ENCODE measurements at regions not wholly inside any gene's neighbourhood (a gene's known extent, or its start where the extent isn't known, plus 50 kb on each side); places are given as distances from the start of the nearest gene placed in this dataset.

DNA sequence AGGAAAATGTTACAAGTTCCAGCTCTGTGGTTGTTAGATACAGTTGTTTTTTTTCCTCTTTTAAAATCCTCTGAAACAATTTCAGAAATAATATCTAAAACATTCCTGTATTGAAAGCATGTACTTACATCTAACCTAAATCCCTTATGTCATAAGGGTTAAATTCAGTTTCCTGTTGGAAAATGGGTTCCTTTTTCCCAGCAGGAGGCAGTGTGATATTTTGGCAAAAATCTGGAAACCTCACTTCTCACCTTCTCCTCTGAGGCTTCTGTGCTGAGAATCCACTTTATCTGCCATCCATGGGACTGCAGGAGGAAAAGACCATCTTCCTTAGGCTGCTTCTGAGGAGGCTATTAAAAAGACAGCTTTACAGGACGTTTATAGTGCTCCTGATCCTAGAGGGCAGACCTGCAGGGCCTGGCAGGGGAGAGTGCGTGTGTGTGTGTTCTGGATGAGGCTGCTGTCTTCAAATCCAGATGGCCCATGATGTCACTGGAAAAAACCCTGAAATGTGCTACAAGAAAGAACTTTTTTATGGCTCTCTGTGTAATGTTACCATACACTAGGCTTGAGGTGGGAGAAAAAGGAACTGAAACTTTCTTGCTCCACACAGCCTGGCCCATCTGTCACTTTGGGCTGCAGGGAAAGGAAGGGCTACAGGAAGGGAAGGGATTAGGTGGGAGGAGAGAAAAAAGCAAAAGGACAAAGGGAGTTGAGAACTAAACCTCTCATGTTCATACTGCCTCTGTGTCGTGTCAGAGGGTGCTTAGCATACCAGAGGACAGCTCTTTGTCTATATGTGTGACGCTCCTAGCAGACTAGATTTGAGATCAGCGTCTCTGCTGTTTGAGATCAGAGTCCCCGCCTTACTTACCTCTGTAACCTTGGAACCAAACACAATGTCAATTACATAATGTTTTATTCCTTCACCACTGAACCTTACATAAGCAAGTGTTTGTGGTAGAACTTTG is 379.2 kb upstream of the SPAG17 start:
- no peaks in the 10 kb centered on the region for H4K20me1 ChIP-seq (ENCODE audit: insufficient read depth, low read length)
- H3K9me3 ChIP-seq (ENCODE audit: insufficient read depth, low read length, severe bottlenecking): no peaks in the 10 kb centered on the region
- peaks cover 3% of the 10 kb centered on the region for H3K27me3 ChIP-seq (ENCODE audit: insufficient read depth, low read length, poor library complexity)
- no peak overlapping the region for H3K9ac ChIP-seq (ENCODE audit: low read depth, low read length)
- no peak overlapping the region for H3K4me2 ChIP-seq (ENCODE audit: insufficient read depth, low read length)
- TF ChIP-seq, protein P1, sequence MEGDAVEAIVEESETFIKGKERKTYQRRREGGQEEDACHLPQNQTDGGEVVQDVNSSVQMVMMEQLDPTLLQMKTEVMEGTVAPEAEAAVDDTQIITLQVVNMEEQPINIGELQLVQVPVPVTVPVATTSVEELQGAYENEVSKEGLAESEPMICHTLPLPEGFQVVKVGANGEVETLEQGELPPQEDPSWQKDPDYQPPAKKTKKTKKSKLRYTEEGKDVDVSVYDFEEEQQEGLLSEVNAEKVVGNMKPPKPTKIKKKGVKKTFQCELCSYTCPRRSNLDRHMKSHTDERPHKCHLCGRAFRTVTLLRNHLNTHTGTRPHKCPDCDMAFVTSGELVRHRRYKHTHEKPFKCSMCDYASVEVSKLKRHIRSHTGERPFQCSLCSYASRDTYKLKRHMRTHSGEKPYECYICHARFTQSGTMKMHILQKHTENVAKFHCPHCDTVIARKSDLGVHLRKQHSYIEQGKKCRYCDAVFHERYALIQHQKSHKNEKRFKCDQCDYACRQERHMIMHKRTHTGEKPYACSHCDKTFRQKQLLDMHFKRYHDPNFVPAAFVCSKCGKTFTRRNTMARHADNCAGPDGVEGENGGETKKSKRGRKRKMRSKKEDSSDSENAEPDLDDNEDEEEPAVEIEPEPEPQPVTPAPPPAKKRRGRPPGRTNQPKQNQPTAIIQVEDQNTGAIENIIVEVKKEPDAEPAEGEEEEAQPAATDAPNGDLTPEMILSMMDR (IDR thresholded peaks at IDR 0.05; ENCODE audit: borderline replicate concordance, extremely low read depth, low read length, poor library complexity, severe bottlenecking): no peak
- no peak for TF ChIP-seq EZH2 (IDR thresholded peaks at IDR 0.05; ENCODE audit: borderline replicate concordance, low read depth, low read length, severe bottlenecking)
- H3K4me3 ChIP-seq (ENCODE audit: low read depth in 1 of 2, low read length in 2 of 2): no peak overlapping the region
- H3K27ac ChIP-seq (ENCODE audit: low read length): no peak overlapping the region
- no peaks in the 10 kb centered on the region for H3K4me1 ChIP-seq (ENCODE audit: insufficient read depth, low read length)
- H3K79me2 ChIP-seq (ENCODE audit: insufficient read depth, low read length): no peaks in the 10 kb centered on the region
- DNase-seq: no peak
- ATAC-seq (ENCODE audit: insufficient read depth, low read depth): no peak
- H3K36me3 ChIP-seq (ENCODE audit: insufficient read depth, low read length): no peaks in the 10 kb centered on the region
- no peak overlapping the region for H2AFZ ChIP-seq (ENCODE audit: low read depth, low read length)

DNA sequence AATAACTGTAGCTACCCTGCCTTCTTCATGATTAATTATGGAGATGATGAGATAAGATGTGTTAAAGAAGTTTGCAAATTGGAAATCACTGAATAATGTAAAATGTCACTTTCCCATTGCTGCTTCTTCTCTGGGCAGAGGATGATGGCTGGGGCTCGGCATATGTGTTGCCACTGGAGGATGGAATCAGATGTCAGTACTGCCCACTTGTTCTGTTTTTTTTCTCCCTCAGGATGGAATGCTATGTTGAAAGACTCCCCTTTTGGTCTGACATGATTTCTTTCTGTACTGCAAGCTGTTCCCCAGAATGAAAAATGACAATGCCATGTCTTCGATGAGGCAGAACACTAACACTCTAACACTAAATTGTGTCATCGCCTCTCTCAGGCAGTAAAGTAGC is 373.9 kb upstream of the SPAG17 start:
- ATAC-seq (ENCODE audit: insufficient read depth, low read depth): no peak
- Histone ChIP-seq H3K4me2 (ENCODE audit: insufficient read depth, low read length) (no peak overlapping the region), H3K27me3 (ENCODE audit: insufficient read depth, low read length, poor library complexity) (peaks cover 3% of the 10 kb centered on the region), H3K4me3 (ENCODE audit: low read depth in 1 of 2, low read length in 2 of 2) (no peak overlapping the region), H3K9ac (ENCODE audit: low read depth, low read length) (no peak overlapping the region), H4K20me1 (ENCODE audit: insufficient read depth, low read length) (no peaks in the 10 kb centered on the region), H3K36me3 (ENCODE audit: insufficient read depth, low read length) (no peaks in the 10 kb centered on the region), H3K9me3 (ENCODE audit: insufficient read depth, low read length, severe bottlenecking) (no peaks in the 10 kb centered on the region), H3K4me1 (ENCODE audit: insufficient read depth, low read length) (no peaks in the 10 kb centered on the region), H2AFZ (ENCODE audit: low read depth, low read length) (no peak overlapping the region), H3K27ac (ENCODE audit: low read length) (no peak overlapping the region), H3K79me2 (ENCODE audit: insufficient read depth, low read length) (no peaks in the 10 kb centered on the region)
- DNase-seq: no peak
- TF ChIP-seq EZH2 (IDR thresholded peaks at IDR 0.05; ENCODE audit: borderline replicate concordance, low read depth, low read length, severe bottlenecking): no peak
- TF ChIP-seq, protein P1 (IDR thresholded peaks at IDR 0.05; ENCODE audit: borderline replicate concordance, extremely low read depth, low read length, poor library complexity, severe bottlenecking): no peak

DNA sequence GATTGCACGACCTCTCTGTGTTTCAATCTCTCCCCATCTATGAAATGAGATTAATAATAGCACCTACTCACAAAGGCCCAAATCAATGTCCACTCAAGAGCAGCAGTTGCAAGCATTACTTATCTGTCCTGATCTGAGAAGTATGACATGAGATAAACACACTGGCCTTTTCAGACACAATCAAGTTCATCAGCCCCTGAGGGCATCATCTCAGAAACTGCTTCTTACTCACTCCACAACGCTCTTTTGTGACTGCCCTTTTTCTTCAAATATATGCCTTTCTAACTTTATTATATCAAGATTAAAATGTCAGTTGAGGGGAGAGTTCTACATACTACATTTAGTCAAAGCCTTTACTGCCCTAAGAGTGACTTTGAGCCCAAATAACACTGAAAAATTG is 371.9 kb upstream of the SPAG17 start:
- Histone ChIP-seq H3K4me1 (ENCODE audit: insufficient read depth, low read length) (no peaks in the 10 kb centered on the region), H3K9ac (ENCODE audit: low read depth, low read length) (no peak overlapping the region), H3K36me3 (ENCODE audit: insufficient read depth, low read length) (no peaks in the 10 kb centered on the region), H2AFZ (ENCODE audit: low read depth, low read length) (no peak overlapping the region), H3K27ac (ENCODE audit: low read length) (no peak overlapping the region), H3K4me2 (ENCODE audit: insufficient read depth, low read length) (no peak overlapping the region), H4K20me1 (ENCODE audit: insufficient read depth, low read length) (no peaks in the 10 kb centered on the region), H3K9me3 (ENCODE audit: insufficient read depth, low read length, severe bottlenecking) (no peaks in the 10 kb centered on the region), H3K27me3 (ENCODE audit: insufficient read depth, low read length, poor library complexity) (no peaks in the 10 kb centered on the region), H3K79me2 (ENCODE audit: insufficient read depth, low read length) (no peaks in the 10 kb centered on the region), H3K4me3 (ENCODE audit: low read depth in 1 of 2, low read length in 2 of 2) (no peak overlapping the region)
- no peak for DNase-seq
- ATAC-seq (ENCODE audit: insufficient read depth, low read depth): no peak
- TF ChIP-seq, protein P1 (IDR thresholded peaks at IDR 0.05; ENCODE audit: borderline replicate concordance, extremely low read depth, low read length, poor library complexity, severe bottlenecking): no peak
- no peak for TF ChIP-seq EZH2 (IDR thresholded peaks at IDR 0.05; ENCODE audit: borderline replicate concordance, low read depth, low read length, severe bottlenecking)

Measured in DND-41 (cell line).